Thyroid gland (tissue), 4 donors: ENCODE measurements at regions not wholly inside any gene's neighbourhood (a gene's known extent, or its start where the extent isn't known, plus 50 kb on each side); places are given as distances from the start of the nearest gene placed in this dataset.

Experiments used
- POLR2A ChIP-seq, 2 donors: fragments of 450-650 bp; IDR thresholded peaks; one replicate each; pipeline ENCODE4 v1.6.1; 2017; ENCODE audit warnings: antibody characterized with exemption in 2 of 2, mild to moderate bottlenecking in 2 of 2, moderate library complexity in 1 of 2
- TF ChIP-seq, protein P1 (sequence below), 6 experiments: fragments of 200-600 bp in 3 of 6; fragments of 450-650 bp in 3 of 6; sonication (generic) in 3 of 6; IDR thresholded peaks; one replicate each; pipeline ENCODE4 v1.5.1; 2016 to 2019; ENCODE audit warnings: antibody characterized with exemption in 6 of 6, mild to moderate bottlenecking in 2 of 6, inconsistent platforms in 1 of 6, moderate library complexity in 1 of 6

DNA sequence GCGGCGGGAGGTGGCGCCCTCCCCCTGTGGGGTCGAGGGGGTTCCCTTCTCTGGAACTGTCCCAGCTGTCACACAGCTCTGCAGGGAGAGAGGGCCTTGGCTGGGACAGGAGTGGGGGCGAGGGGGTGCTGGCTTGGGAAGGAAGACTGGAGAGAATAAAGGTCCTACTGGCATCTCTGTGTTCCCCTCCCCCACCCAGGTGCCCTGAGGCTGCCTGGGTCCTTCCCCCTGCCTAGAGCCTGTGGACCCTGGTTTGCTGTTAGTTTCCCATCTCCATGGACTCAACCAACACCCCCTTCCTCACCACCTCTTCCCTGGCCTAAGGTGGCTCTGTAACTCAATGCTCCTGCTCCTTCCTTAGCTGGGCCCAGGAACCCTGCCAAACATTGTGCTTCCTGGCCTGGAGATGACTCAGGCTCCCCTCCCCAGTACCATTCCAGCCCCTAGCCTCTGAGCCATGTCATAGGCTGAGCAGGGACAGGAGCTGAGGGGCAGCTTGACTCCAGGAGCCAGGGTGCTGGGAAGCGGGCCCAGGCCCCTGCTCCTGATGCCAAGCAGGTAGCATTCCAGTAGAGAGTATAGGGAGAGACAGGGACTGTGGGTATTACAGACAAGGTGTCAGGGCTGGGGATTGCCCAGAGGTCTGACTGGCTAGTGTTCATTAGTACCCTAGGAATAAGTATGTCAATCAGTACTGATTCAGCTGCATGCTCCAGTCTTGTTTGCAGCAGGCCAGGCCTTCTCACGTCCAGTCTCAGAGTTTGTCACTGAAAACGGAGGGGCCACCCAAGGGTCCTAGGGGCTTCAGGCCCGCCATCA lies 100.7 kb downstream of the EFNB1 start:
- TF ChIP-seq, protein P1, sequence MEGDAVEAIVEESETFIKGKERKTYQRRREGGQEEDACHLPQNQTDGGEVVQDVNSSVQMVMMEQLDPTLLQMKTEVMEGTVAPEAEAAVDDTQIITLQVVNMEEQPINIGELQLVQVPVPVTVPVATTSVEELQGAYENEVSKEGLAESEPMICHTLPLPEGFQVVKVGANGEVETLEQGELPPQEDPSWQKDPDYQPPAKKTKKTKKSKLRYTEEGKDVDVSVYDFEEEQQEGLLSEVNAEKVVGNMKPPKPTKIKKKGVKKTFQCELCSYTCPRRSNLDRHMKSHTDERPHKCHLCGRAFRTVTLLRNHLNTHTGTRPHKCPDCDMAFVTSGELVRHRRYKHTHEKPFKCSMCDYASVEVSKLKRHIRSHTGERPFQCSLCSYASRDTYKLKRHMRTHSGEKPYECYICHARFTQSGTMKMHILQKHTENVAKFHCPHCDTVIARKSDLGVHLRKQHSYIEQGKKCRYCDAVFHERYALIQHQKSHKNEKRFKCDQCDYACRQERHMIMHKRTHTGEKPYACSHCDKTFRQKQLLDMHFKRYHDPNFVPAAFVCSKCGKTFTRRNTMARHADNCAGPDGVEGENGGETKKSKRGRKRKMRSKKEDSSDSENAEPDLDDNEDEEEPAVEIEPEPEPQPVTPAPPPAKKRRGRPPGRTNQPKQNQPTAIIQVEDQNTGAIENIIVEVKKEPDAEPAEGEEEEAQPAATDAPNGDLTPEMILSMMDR (IDR thresholded peaks at IDR 0.05), result no peak
- TF ChIP-seq POLR2A (IDR thresholded peaks at IDR 0.05), result no peak
